ENCODE measurements at regions not wholly inside any gene's neighbourhood (a gene's known extent, or its start where the extent isn't known, plus 50 kb on each side); places are given as distances from the start of the nearest gene placed in this dataset.

DNA sequence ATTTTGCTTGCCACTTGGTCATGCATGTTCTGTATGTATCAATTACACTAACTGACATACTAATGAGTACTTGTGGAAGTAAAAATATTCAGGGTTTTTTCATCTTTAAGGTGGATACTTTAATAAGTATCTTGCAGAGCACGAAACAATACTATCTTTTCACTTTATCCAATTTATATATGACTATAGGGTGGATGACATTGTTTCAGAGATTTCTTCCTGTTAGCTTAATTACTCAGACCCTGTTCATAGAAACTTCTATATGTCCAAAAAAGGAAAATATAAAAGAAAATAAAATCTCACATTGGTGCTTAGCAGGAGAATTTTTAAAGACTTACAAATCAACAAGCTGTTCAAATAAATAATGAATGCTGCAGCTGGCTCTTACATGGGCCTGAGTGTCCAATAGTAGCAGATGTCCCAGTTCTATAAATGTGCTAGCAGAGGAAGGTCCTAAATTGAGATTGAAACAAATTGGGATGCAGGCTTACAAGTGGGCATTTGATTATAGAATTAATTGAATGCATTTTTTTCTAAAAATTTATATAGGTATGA, 91.5 kb upstream of the THSD7A start:
- no peak for DNase-seq
- TF ChIP-seq EZH2 (IDR thresholded peaks at IDR 0.05; ENCODE audit: low read depth): no peak
- TF ChIP-seq, protein P1, sequence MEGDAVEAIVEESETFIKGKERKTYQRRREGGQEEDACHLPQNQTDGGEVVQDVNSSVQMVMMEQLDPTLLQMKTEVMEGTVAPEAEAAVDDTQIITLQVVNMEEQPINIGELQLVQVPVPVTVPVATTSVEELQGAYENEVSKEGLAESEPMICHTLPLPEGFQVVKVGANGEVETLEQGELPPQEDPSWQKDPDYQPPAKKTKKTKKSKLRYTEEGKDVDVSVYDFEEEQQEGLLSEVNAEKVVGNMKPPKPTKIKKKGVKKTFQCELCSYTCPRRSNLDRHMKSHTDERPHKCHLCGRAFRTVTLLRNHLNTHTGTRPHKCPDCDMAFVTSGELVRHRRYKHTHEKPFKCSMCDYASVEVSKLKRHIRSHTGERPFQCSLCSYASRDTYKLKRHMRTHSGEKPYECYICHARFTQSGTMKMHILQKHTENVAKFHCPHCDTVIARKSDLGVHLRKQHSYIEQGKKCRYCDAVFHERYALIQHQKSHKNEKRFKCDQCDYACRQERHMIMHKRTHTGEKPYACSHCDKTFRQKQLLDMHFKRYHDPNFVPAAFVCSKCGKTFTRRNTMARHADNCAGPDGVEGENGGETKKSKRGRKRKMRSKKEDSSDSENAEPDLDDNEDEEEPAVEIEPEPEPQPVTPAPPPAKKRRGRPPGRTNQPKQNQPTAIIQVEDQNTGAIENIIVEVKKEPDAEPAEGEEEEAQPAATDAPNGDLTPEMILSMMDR (conservative IDR thresholded peaks at IDR 0.05): no peak
- Histone ChIP-seq H3K79me2 (ENCODE audit: low read depth) (no peaks in the 10 kb centered on the region), H4K20me1 (ENCODE audit: insufficient read depth) (no peaks in the 10 kb centered on the region), H3K9me3 (ENCODE audit: insufficient read depth, low read depth) (no peaks in the 10 kb centered on the region), H3K4me2 (no peak overlapping the region), H3K36me3 (ENCODE audit: low read depth) (no peaks in the 10 kb centered on the region), H3K27me3 (ENCODE audit: insufficient read depth, low read depth) (no peaks in the 10 kb centered on the region), H3K9me2 (ENCODE audit: insufficient read depth) (no peaks in the 10 kb centered on the region), H3K27ac (no peak overlapping the region), H3K4me1 (replicated peaks; ENCODE audit: insufficient read depth) (no peaks in the 10 kb centered on the region), H3K4me3 (no peak overlapping the region), H2AFZ (no peak overlapping the region), H3F3A (ENCODE audit: insufficient read depth, low read depth) (no peaks in the 10 kb centered on the region)
- POLR2A ChIA-PET (ENCODE audit: unreplicated experiment): no interaction called here
- intact Hi-C loops (cut with micrococcal nuclease; ENCODE audit: unreplicated experiment): no loop called here
- BruUV-seq (replicated peaks): no TSS peak
- CTCF ChIA-PET: no interaction called here

DNA sequence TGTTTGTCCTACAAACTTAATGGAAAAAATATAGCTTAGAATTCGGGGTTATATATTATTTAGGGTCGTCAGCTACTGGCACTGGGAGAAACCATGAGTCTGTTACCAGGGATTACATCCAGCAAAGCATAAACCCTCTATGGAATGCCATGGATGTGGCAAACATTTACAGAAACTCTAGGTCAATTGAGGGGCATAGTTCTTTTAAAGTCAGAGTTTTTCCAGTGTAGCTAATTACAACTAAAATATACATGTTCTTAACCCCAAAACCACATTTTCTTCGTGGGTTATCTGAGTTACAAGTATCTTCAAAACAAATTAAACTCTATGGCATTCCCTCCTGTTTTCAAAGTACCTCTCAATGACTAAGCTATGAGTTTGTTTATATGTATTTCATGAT, 99.3 kb upstream of the THSD7A start:
- TF ChIP-seq, protein P1 (conservative IDR thresholded peaks at IDR 0.05): no peak
- TF ChIP-seq EZH2 (IDR thresholded peaks at IDR 0.05; ENCODE audit: low read depth): no peak
- H3F3A ChIP-seq (ENCODE audit: insufficient read depth, low read depth): no peaks in the 10 kb centered on the region
- H3K79me2 ChIP-seq (ENCODE audit: low read depth): no peaks in the 10 kb centered on the region
- H3K4me3 ChIP-seq: no peak overlapping the region
- H3K4me2 ChIP-seq: no peak overlapping the region
- H3K27ac ChIP-seq: no peak overlapping the region
- no peaks in the 10 kb centered on the region for H3K4me1 ChIP-seq (replicated peaks; ENCODE audit: insufficient read depth)
- no peaks in the 10 kb centered on the region for H3K27me3 ChIP-seq (ENCODE audit: insufficient read depth, low read depth)
- H3K9me2 ChIP-seq (ENCODE audit: insufficient read depth): no peaks in the 10 kb centered on the region
- DNase-seq: no peak
- intact Hi-C loops (cut with micrococcal nuclease; ENCODE audit: unreplicated experiment): no loop called here
- H3K36me3 ChIP-seq (ENCODE audit: low read depth): no peaks in the 10 kb centered on the region
- ChIA-PET POLR2A (ENCODE audit: unreplicated experiment) (no interaction called here), CTCF (no interaction called here)
- BruUV-seq (replicated peaks): no TSS peak
- no peaks in the 10 kb centered on the region for H3K9me3 ChIP-seq (ENCODE audit: insufficient read depth, low read depth)
- H2AFZ ChIP-seq: peak overlapping the region; percentile 50
- H4K20me1 ChIP-seq (ENCODE audit: insufficient read depth): no peaks in the 10 kb centered on the region

DNA sequence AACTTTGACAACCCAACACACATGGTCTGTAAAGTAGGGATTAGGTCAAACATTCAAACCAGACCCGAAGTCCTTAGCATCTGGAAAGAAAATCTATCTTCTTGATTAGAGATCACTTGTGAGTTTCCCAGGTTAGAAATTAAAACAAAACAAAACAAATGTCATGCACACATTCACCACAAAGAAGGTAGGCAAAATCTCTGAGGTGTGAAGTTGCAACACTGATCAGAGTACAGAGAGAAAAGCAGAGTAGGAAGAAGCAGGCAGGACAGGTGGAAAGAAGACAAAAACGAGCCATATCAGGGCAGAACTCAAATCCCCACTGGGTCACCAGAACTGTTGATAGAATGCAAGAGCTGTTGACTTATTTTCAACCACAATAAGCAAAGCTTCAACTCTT, 102.8 kb upstream of the THSD7A start:
- DNase-seq: no peak
- Histone ChIP-seq H2AFZ (peak overlapping the region; percentile 19; the same call in 1 of the 2 replicates), H4K20me1 (ENCODE audit: insufficient read depth) (no peaks in the 10 kb centered on the region), H3K4me3 (no peak overlapping the region), H3K36me3 (ENCODE audit: low read depth) (no peaks in the 10 kb centered on the region), H3F3A (ENCODE audit: insufficient read depth, low read depth) (no peaks in the 10 kb centered on the region), H3K27ac (no peak overlapping the region), H3K9me2 (ENCODE audit: insufficient read depth) (no peaks in the 10 kb centered on the region; the same call in 1 of the 2 replicates), H3K9me3 (ENCODE audit: insufficient read depth, low read depth) (no peaks in the 10 kb centered on the region), H3K4me1 (replicated peaks; ENCODE audit: insufficient read depth) (no peaks in the 10 kb centered on the region), H3K27me3 (ENCODE audit: insufficient read depth, low read depth) (no peaks in the 10 kb centered on the region), H3K79me2 (ENCODE audit: low read depth) (no peaks in the 10 kb centered on the region), H3K4me2 (no peak overlapping the region)
- no peak for TF ChIP-seq EZH2 (IDR thresholded peaks at IDR 0.05; ENCODE audit: low read depth)
- TF ChIP-seq, protein P1 (conservative IDR thresholded peaks at IDR 0.05): no peak
- ChIA-PET CTCF (no interaction called here), POLR2A (ENCODE audit: unreplicated experiment) (no interaction called here)
- intact Hi-C loops (cut with micrococcal nuclease; ENCODE audit: unreplicated experiment): no loop called here
- no TSS peak for BruUV-seq (replicated peaks)

Measured in PC-9 (cell line).